ENCODE measurements at regions not wholly inside any gene's neighbourhood (a gene's known extent, or its start where the extent isn't known, plus 50 kb on each side); places are given as distances from the start of the nearest gene placed in this dataset.

DNA sequence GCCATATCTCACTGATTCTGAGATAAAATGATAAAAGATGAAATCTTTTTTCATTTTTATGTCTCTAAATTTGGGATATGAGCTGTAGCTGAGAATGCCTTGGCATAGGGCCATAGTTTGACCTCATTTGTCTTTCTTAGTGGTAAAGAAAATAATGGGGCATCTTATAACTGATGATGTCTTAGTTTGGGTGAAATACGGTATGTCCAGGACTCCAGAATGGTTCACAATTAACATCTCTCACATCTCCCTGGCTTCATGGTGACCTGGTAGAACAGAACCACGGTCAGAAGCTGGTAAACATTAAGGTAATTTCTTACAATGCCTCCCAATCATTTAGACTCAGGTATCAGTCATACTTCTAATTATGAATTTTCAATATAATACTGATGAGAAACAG lies 250.8 kb downstream of the MAT2B start:
- no peak for ATAC-seq
- TF ChIP-seq ZNF8 (CRISPR knock-in tag; IDR thresholded peaks at IDR 0.05) = peak; percentile 93; the same call in 1 of the 2 replicates
- TF ChIP-seq ARNTL (CRISPR knock-in tag; IDR thresholded peaks at IDR 0.05; ENCODE audit: borderline replicate concordance, low read depth) = no peak

DNA sequence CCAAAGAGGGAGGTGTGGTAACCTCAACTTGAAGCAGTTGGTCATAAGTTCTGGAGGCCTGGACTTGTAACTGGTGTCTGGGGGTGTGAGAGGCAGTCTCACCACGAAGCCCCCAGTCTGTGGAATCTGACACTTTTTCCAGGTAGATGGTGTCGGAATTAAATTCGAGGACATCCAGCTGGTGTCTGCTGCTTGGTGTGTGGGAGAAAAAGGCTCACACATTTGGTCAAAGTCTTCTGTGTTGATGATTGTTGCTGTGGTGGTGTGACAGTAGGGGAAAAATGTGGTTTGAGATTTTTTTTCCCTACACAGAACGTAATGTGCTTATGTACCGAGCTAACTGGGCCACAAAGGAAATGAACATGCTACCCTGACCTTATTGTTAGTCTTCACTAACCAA lies 251.9 kb downstream of the MAT2B start:
- ATAC-seq = no peak
- TF ChIP-seq OSR1 (CRISPR knock-in tag; IDR thresholded peaks at IDR 0.05) = no peak
- no peak for TF ChIP-seq ESRRG (CRISPR knock-in tag; IDR thresholded peaks at IDR 0.05)
- no peak for TF ChIP-seq ISL1 (CRISPR knock-in tag; IDR thresholded peaks at IDR 0.05)
- no peak for TF ChIP-seq BACH2 (CRISPR knock-in tag; IDR thresholded peaks at IDR 0.05; ENCODE audit: borderline replicate concordance)
- TF ChIP-seq, protein P1, sequence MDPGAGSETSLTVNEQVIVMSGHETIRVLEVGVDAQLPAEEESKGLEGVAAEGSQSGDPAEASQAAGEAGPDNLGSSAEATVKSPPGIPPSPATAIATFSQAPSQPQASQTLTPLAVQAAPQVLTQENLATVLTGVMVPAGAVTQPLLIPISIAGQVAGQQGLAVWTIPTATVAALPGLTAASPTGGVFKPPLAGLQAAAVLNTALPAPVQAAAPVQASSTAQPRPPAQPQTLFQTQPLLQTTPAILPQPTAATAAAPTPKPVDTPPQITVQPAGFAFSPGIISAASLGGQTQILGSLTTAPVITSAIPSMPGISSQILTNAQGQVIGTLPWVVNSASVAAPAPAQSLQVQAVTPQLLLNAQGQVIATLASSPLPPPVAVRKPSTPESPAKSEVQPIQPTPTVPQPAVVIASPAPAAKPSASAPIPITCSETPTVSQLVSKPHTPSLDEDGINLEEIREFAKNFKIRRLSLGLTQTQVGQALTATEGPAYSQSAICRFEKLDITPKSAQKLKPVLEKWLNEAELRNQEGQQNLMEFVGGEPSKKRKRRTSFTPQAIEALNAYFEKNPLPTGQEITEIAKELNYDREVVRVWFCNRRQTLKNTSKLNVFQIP (CRISPR knock-in tag; IDR thresholded peaks at IDR 0.05; ENCODE audit: borderline replicate concordance, low read depth) = no peak
- TF ChIP-seq CSDC2 (CRISPR knock-in tag; IDR thresholded peaks at IDR 0.05) = no peak
- no peak for TF ChIP-seq SNAI2 (CRISPR knock-in tag; IDR thresholded peaks at IDR 0.05)
- TF ChIP-seq TOX (CRISPR knock-in tag; IDR thresholded peaks at IDR 0.05; ENCODE audit: borderline replicate concordance) = no peak
- no peak for TF ChIP-seq ZNF565 (CRISPR knock-in tag; conservative IDR thresholded peaks at IDR 0.05; ENCODE audit: low read depth)
- TF ChIP-seq, protein P2, sequence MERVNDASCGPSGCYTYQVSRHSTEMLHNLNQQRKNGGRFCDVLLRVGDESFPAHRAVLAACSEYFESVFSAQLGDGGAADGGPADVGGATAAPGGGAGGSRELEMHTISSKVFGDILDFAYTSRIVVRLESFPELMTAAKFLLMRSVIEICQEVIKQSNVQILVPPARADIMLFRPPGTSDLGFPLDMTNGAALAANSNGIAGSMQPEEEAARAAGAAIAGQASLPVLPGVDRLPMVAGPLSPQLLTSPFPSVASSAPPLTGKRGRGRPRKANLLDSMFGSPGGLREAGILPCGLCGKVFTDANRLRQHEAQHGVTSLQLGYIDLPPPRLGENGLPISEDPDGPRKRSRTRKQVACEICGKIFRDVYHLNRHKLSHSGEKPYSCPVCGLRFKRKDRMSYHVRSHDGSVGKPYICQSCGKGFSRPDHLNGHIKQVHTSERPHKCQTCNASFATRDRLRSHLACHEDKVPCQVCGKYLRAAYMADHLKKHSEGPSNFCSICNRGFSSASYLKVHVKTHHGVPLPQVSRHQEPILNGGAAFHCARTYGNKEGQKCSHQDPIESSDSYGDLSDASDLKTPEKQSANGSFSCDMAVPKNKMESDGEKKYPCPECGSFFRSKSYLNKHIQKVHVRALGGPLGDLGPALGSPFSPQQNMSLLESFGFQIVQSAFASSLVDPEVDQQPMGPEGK (CRISPR knock-in tag; IDR thresholded peaks at IDR 0.05; ENCODE audit: borderline replicate concordance) = no peak
- TF ChIP-seq ZFP30 (CRISPR knock-in tag; IDR thresholded peaks at IDR 0.05) = no peak
- TF ChIP-seq TCF4 (CRISPR knock-in tag; IDR thresholded peaks at IDR 0.05; ENCODE audit: borderline replicate concordance) = no peak
- TF ChIP-seq, protein P3, sequence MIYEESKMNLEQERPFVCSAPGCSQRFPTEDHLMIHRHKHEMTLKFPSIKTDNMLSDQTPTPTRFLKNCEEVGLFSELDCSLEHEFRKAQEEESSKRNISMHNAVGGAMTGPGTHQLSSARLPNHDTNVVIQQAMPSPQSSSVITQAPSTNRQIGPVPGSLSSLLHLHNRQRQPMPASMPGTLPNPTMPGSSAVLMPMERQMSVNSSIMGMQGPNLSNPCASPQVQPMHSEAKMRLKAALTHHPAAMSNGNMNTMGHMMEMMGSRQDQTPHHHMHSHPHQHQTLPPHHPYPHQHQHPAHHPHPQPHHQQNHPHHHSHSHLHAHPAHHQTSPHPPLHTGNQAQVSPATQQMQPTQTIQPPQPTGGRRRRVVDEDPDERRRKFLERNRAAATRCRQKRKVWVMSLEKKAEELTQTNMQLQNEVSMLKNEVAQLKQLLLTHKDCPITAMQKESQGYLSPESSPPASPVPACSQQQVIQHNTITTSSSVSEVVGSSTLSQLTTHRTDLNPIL (CRISPR knock-in tag; IDR thresholded peaks at IDR 0.05; ENCODE audit: low read depth) = no peak
- no peak for TF ChIP-seq ZNF70 (CRISPR knock-in tag; IDR thresholded peaks at IDR 0.05)

DNA sequence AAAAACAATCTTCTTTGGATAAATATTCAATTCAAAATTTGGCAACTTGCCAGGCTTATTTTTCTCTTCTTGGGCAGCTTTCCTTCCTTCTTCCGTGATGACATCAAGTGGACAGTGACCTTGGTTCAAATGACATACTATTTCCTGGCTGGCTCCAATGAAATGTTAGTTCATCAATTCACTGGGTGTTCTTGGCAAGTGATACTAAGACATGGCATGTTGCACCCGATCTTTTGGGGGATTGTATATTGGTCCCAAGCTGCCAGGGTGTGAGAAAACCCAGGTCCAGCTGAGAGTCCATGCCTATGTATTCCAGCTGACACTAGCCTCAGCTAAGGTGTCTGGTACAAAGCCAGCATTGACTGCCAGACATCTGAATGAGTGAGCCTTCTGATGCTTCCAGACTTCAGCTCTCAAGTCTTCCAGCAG lies 252.9 kb downstream of the MAT2B start:
- TF ChIP-seq ISL1 (CRISPR knock-in tag; IDR thresholded peaks at IDR 0.05) (peak; percentile 49), ZC3H10 (CRISPR knock-in tag; IDR thresholded peaks at IDR 0.05) (no peak)
- TF ChIP-seq, protein P2 (CRISPR knock-in tag; IDR thresholded peaks at IDR 0.05; ENCODE audit: borderline replicate concordance) = no peak
- ATAC-seq = no peak

DNA sequence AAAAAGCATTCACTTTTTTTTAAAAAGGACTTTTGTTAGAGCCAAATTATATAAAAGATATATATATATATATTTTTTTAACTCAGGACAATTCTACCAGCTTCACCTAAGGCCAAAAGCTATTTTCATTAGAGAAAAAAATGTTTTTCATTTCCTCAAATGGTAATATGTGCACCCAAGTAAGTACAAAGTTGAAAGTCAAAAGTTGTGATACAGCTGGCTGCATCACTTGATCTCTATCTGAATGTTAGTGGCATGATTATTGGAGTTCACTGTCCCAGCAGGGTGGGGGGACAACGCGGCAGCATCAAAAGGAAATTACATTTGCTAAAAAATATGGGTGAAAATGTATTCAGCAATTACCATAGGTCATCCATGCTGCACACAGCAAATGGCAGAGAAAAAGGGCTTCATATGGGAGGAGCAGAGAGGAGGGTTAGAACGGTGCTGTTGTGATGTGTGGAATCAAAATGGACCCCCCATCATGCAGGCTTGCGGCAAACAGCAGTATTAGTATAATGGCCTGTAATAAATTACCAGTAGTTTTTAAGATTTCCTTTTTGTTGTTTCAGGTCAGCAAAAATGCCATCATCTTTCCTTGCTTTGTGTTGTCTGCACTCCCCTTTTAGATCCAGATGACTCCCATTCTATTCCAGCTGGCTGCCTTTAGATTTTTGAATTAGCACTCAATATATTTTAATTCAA lies 253.7 kb downstream of the MAT2B start:
- TF ChIP-seq TCF4 (CRISPR knock-in tag; IDR thresholded peaks at IDR 0.05; ENCODE audit: borderline replicate concordance) (no peak), ISL1 (CRISPR knock-in tag; IDR thresholded peaks at IDR 0.05) (peak; percentile 88)

DNA sequence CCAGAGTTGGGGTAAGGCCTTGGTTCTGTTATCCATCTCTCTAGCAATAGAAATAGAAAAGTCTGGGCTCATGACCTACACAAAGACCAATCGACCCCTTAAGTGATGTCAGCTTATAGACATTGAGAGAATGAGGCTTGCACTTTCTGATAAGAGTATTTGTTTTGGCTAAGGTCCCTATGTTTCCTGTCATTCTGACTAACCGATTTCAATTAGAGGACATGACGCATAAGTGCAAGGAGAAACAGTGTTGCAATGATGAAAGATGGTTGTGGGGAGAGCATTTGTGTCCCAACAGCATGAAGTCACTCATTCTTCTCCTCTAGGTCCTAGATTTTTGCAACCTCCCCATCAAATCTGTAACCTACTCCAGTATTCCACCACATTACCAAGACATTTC lies 255.1 kb downstream of the MAT2B start:
- ATAC-seq = no peak
- TF ChIP-seq BACH2 (CRISPR knock-in tag; IDR thresholded peaks at IDR 0.05; ENCODE audit: borderline replicate concordance) (no peak), ZNF565 (CRISPR knock-in tag; conservative IDR thresholded peaks at IDR 0.05; ENCODE audit: low read depth) (no peak), PPARA (CRISPR knock-in tag; IDR thresholded peaks at IDR 0.05; ENCODE audit: borderline replicate concordance) (no peak), ZC3H10 (CRISPR knock-in tag; IDR thresholded peaks at IDR 0.05) (no peak), GLIS3 (CRISPR knock-in tag; IDR thresholded peaks at IDR 0.05) (no peak), CSDC2 (CRISPR knock-in tag; IDR thresholded peaks at IDR 0.05) (no peak)
- TF ChIP-seq, protein P1 (CRISPR knock-in tag; IDR thresholded peaks at IDR 0.05; ENCODE audit: borderline replicate concordance, low read depth) = no peak
- TF ChIP-seq, protein P4, sequence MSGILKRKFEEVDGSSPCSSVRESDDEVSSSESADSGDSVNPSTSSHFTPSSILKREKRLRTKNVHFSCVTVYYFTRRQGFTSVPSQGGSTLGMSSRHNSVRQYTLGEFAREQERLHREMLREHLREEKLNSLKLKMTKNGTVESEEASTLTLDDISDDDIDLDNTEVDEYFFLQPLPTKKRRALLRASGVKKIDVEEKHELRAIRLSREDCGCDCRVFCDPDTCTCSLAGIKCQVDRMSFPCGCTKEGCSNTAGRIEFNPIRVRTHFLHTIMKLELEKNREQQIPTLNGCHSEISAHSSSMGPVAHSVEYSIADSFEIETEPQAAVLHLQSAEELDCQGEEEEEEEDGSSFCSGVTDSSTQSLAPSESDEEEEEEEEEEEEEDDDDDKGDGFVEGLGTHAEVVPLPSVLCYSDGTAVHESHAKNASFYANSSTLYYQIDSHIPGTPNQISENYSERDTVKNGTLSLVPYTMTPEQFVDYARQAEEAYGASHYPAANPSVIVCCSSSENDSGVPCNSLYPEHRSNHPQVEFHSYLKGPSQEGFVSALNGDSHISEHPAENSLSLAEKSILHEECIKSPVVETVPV (CRISPR knock-in tag; IDR thresholded peaks at IDR 0.05) = no peak
- TF ChIP-seq, protein P3 (CRISPR knock-in tag; IDR thresholded peaks at IDR 0.05; ENCODE audit: low read depth) = peak; percentile 95

More for the DNA sequence above, 253.7 kb downstream of the MAT2B start:
- ATAC-seq = no peak

Data from SK-N-SH treated with all-trans-retinoic acid at 6 μM for 48 hours (cell line).